A172 (cell line): ENCODE measurements at regions not wholly inside any gene's neighbourhood (a gene's known extent, or its start where the extent isn't known, plus 50 kb on each side); places are given as distances from the start of the nearest gene placed in this dataset.

ENCODE experiments used
- DNase-seq: peaks from one replicate; pipeline ENCODE4 v3.0.0-alpha.2; 2015; ENCODE audit warnings: low spot score

- DNase-seq = no peak
These were observed 594.9 kb downstream of the TECRL start for GRCh38 chr4:63814171-63814964.

DNA sequence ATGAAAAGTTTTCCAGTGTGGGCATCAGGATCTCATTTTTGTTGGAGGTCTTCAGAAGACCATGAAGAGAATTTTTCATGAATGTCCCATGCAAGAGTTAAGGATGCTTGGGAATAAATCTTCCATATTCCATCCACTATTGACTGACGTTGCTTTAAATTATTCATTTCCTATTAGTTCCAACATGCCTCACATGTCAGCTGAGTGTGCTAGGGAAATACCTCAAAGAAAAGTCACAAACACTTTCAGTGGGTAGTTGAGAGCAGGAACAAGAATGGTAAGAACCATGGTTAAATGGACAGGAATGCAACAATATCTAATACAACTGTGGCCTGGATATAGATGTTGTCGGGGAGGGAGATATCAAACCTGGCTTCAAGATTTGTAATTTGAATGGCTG is 610.1 kb downstream of the TECRL start:
- no peak for DNase-seq

- no peak for DNase-seq
These were observed 613.9 kb downstream of the TECRL start for GRCh38 chr4:63795301-63795700.

GRCh38 chr4:63790377-63790776 is 618.9 kb downstream of the TECRL start:
- DNase-seq = no peak

- DNase-seq = no peak
These were observed 621.0 kb downstream of the TECRL start for GRCh38 chr4:63788271-63788670.

DNA sequence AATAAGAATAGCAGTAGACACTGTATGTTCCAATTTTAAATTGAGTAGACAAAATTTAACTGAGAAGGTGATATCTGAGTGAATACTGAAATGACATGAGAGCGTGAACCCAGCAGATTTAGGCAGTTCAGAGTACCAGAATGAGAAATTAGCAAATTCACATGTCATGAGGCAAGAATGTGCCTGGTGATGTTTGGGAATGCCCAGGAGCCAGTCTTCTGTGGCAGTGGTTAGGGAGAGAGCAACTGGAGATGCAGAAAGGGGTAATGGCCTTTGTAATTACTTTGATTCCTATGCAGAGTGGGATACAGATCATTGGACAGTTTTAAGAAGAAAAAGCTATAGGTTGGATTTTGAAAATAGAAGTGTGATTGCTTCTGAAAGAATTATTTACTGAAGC is 621.9 kb downstream of the TECRL start:
- no peak for DNase-seq

- no peak for DNase-seq
These were observed 623.1 kb downstream of the TECRL start for GRCh38 chr4:63786171-63786570.

GRCh38 chr4:63784822-63785221 is 624.4 kb downstream of the TECRL start:
- no peak for DNase-seq

DNA sequence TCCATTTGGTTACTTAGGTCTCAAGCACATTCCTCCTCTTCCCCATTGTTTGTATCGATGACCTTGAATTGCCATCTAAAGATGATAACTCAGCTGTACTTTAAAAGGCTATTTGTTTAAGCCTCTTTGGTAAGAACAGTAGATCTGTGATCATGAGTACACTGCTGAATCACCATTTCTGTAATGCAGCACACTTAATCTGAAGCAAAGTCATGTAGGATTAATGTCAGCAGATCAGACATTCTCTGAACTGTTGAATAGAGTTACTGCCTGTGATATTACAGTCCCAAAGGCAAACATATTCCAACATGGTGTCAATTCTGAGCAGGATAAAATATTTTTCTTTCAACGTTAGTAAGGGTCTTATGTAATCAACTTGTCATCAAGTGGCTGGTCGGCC is 631.6 kb downstream of the TECRL start:
- DNase-seq = no peak

- no peak for DNase-seq
These were observed 644.9 kb downstream of the TECRL start for GRCh38 chr4:63764400-63764799.

GRCh38 chr4:63757929-63758328 is 651.3 kb downstream of the TECRL start:
- no peak for DNase-seq

DNA sequence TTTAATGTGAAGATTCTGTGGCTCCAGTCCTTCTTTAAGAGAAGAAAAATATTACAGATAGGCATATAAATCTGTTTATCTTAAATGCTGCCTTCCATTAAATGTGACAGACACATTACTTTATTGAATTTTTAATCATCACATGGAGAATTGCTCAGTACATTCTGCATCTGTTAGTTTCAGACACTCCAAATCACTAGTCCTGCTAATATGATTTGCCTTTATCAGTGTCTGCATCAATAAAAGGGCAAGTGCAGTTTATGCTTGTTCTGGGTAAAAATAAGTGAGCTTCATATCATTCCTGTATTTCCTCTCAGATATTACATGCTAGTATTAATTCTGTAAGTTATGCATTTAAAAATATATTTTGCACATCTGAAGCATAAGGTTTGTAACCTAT is 666.4 kb downstream of the TECRL start:
- DNase-seq = no peak

DNA sequence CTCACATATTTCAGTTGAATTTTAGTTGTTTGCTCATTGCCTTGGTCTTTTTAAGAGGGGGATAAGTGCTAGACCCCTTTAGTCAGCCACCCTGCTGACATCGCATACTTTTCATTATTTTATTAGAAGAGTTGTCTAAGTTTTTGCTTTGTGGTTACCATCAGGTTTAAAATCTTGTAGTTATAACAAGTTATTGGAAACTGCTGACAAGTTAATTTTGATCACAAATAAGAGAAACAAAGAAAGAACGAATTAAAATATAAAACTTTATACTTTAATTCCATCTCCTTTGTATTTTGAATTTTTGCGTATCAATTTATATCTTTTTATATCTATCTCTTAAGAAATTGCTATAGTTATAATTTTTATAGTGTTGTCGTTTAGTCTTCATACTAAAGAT is 679.7 kb downstream of the TECRL start:
- DNase-seq = no peak

DNA sequence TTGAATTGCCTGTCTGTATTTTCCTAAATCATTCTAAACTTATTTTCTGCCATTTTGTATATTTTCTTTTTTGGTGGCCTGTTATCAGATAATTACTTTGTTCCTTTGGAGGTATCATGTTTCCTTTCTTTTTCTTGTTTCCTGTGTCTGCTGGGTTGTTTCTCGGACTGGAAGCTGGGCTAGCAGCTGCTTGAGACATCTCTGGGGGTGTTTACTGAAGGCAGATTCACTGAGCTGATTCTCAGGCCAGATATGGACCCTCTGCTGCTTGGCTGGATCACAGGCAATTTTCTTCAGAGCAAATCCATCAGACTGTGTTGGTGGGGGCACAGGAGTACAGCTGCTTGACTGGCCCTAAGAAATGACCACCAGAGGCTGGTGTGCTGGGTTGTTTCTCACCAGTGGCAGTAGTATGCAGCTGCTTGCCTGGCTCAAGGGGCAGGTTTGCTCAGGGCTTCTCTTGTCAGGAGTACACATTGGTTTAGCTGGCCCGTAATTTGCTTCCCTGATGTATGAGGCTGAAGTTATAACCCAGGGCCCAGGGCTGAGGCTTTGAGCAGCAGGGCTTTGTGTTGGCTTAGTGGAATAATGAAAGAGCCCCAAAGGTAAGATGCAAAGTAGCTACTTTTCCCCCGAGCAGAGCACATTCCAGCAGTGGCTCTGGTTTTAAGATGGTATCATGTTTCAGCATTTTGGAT is 680.6 kb downstream of the TECRL start:
- DNase-seq = no peak

- DNase-seq = peak; percentile 11
These were observed 691.9 kb downstream of the TECRL start for GRCh38 chr4:63717384-63717783.

- DNase-seq = no peak
These were observed 700.6 kb downstream of the TECRL start for GRCh38 chr4:63708661-63709060.

GRCh38 chr4:63700569-63700968 is 708.7 kb downstream of the TECRL start:
- no peak for DNase-seq

DNA sequence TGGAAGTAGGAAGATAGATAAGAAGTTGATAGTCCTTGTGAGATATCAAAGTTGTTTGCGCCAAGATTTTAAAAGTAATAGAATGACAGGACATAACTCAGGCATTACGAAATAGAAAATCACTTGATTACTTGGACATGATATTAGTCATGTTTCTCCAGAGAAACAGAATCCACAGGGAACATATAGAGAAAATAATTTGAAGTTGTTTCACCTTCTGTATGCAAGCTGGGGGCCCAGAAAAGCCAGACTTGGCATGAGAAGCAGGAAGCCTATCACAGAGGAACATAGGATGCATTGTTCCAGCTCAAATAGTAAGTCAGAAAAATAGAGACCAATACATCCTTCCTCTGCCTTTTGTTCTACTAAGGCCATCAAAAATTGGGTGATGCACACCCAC is 715.9 kb downstream of the TECRL start:
- no peak for DNase-seq

DNA sequence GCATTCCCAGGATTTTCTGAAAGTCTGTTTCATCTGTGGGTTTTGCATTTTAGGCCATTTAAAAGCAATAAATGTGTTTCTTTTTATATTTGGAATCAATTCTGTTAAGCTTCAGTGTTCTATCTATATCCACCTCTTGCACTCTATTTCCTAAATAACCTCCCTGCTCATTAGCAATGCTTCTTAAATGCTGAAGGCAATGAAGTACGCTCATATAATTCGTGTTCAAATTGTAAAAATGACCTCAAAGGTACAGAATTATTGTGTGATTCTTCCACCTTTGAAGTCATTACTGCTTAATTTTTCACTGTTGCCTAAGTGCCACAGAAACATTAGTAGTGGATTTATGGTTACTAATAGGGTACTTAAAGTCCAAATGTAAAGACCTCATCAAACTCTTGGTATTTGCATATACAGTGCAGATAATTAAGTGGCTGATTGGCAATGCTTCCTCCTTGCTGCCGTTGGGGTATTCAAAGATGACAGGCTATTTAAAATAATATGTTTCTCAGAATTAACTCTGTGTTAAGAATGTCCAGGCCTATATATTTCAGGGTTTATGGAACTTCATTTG is 730.8 kb downstream of the TECRL start:
- DNase-seq = no peak

DNA sequence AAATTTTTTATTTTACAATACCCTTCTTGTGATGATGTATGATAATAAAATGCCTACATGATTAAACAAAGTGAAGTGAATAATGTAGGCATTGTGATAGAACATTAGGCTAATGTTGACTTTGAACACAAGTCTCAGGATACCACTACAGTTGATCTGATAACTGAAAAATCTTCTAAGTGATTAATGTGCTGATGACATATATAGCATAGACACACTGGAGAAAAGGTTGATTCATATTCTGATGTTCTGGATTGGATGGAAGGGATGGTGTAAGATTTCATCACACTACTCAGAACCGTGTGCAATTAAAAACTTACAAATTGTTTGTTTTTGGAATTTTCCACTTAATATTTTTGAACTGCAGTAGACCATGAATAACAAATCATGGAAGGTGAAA is 738.5 kb downstream of the TECRL start:
- DNase-seq = no peak

DNA sequence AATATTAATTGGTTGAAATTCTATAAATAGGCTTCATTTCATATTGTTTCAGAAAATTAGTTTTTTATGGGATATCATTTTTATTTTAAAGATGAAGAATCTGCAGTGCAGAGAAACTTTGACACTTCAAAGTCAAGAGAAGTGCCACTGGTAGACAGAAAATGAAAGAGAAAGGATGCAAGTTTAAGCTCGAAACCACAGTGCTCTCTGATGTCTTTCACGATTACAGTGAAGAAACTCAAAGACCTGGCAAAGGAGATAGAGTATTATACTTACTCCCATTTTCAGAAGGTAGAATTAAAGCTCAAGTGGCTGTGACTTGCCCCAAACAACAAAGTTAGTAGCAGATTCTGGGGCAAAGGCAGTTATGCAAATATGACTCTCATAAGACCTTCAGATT is 745.4 kb downstream of the TECRL start:
- peak; percentile 1 for DNase-seq

DNA sequence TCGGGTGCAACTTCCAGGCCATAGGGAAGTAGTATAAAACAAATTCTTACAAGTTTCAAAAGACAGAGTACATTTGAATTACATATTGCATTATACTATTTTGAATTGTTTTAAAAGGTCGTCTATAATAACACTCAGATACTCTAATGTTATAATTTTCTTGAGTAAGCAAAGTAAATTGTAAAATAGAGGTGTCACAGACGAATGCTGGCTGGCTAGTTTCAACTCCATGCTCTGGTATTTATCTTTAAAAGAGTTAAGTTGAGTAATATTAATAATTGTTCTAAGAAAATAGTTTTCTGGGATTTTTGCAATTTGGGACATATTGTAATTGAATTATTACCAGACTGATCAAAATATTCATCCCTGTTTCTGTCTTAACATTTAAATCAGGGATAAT is 764.9 kb downstream of the TECRL start:
- no peak for DNase-seq

GRCh38 chr4:63637270-63637669 is 772.0 kb downstream of the TECRL start:
- DNase-seq = peak; percentile 5
